Keratinocyte (primary cell): ENCODE measurements at regions not wholly inside any gene's neighbourhood (a gene's known extent, or its start where the extent isn't known, plus 50 kb on each side); places are given as distances from the start of the nearest gene placed in this dataset.

ENCODE experiments used
- EZH2 ChIP-seq: IDR thresholded peaks from one replicate; pipeline ENCODE4 v1.6.1; 2012; ENCODE audit warnings: inconsistent platforms, mild to moderate bottlenecking, low read length, moderate library complexity
- TF ChIP-seq, protein P1 (sequence below), 3 experiments: IDR thresholded peaks in 1 of 3; conservative IDR thresholded peaks in 1 of 3; optimal IDR thresholded peaks in 1 of 3; 2 replicates in 2 of 3; 3 replicates in 1 of 3; pipeline versions ENCODE3 to v1.5.1; 2011; ENCODE audit warnings: low read length in 3 of 3, mild to moderate bottlenecking in 3 of 3, moderate library complexity in 2 of 3, control low read depth in 1 of 3, inconsistent platforms in 1 of 3; ENCODE audit not compliant: insufficient read depth in 2 of 3; ENCODE audit errors: extremely low read depth in 1 of 3

DNA sequence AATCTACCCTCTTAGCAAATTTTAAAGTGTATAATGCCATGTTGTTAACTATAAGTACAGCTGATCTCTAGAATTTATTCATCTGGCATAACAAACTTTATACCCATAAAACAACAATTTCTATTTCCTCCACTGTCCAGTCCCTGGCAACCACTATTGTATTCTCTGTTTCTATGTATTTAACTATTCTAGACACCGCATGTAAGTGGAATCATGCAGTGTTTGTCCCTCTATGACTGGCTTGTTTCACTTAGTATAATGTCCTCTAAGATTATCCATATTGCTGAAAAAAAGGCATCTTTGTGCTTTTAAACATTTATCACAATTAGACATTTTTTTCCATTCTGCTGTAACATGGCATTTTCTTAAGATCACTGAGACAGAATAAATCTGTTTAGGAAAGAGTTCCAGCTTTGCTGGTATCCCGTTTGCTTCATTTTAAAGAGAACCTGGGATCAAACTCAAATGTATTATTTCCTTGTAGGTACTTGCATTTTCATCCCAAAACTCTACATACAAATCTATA, 1191.0 kb downstream of the SLITRK5 start:
- TF ChIP-seq, protein P1, sequence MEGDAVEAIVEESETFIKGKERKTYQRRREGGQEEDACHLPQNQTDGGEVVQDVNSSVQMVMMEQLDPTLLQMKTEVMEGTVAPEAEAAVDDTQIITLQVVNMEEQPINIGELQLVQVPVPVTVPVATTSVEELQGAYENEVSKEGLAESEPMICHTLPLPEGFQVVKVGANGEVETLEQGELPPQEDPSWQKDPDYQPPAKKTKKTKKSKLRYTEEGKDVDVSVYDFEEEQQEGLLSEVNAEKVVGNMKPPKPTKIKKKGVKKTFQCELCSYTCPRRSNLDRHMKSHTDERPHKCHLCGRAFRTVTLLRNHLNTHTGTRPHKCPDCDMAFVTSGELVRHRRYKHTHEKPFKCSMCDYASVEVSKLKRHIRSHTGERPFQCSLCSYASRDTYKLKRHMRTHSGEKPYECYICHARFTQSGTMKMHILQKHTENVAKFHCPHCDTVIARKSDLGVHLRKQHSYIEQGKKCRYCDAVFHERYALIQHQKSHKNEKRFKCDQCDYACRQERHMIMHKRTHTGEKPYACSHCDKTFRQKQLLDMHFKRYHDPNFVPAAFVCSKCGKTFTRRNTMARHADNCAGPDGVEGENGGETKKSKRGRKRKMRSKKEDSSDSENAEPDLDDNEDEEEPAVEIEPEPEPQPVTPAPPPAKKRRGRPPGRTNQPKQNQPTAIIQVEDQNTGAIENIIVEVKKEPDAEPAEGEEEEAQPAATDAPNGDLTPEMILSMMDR (optimal IDR thresholded peaks at IDR 0.05 in 1 of 3, IDR thresholded peaks at IDR 0.05 in 1 of 3, conservative IDR thresholded peaks at IDR 0.05 in 1 of 3; ENCODE audit: extremely low read depth in 1 of 3, insufficient read depth in 2 of 3, low read length in 3 of 3): no peak
- TF ChIP-seq EZH2: no peak
